GM23338 (cell line): ENCODE measurements at regions not wholly inside any gene's neighbourhood (a gene's known extent, or its start where the extent isn't known, plus 50 kb on each side); places are given as distances from the start of the nearest gene placed in this dataset.

Source experiments
- EZH2 ChIP-seq: fragments of 200-600 bp; sonication (generic); IDR thresholded peaks from one replicate; pipeline ENCODE4 v1.8.0; 2017; ENCODE audit warnings: antibody characterized with exemption, mild to moderate bottlenecking, low read depth; ENCODE audit not compliant: unreplicated experiment
- JUNB ChIP-seq: IDR thresholded peaks from one replicate; pipeline ENCODE4 v1.6.1; 2016; ENCODE audit warnings: antibody characterized with exemption; ENCODE audit not compliant: unreplicated experiment
- NANOG ChIP-seq: IDR thresholded peaks from 2 replicates; pipeline ENCODE4 v1.6.1; 2016; ENCODE audit warnings: antibody characterized with exemption, borderline replicate concordance
- POLR2AphosphoS5 ChIP-seq: IDR thresholded peaks from 2 replicates; pipeline ENCODE4 v1.6.1; 2016; ENCODE audit warnings: antibody characterized with exemption, low read depth
- ZNF331 ChIP-seq: fragments of 250-450 bp; sonication (Bioruptor Pico); IDR thresholded peaks from 2 replicates; pipeline ENCODE4 v1.5.0; 2020; ENCODE audit warnings: low read depth, mild to moderate bottlenecking, moderate library complexity
- TF ChIP-seq, protein P1 (sequence below): IDR thresholded peaks from one replicate; pipeline ENCODE4 v1.6.1; 2018; ENCODE audit warnings: antibody characterized with exemption; ENCODE audit not compliant: unreplicated experiment
- TF ChIP-seq, protein P2 (sequence below), 2 experiments: fragments of 200-600 bp in 1 of 2; sonication (generic) in 1 of 2; conservative IDR thresholded peaks; 2 replicates each; pipeline versions ENCODE4 v1.5.1 to v1.6.1; 2016 to 2017; ENCODE audit warnings: antibody characterized with exemption in 2 of 2, low read depth in 2 of 2, mild to moderate bottlenecking in 2 of 2, moderate library complexity in 1 of 2

- TF ChIP-seq, protein P1, sequence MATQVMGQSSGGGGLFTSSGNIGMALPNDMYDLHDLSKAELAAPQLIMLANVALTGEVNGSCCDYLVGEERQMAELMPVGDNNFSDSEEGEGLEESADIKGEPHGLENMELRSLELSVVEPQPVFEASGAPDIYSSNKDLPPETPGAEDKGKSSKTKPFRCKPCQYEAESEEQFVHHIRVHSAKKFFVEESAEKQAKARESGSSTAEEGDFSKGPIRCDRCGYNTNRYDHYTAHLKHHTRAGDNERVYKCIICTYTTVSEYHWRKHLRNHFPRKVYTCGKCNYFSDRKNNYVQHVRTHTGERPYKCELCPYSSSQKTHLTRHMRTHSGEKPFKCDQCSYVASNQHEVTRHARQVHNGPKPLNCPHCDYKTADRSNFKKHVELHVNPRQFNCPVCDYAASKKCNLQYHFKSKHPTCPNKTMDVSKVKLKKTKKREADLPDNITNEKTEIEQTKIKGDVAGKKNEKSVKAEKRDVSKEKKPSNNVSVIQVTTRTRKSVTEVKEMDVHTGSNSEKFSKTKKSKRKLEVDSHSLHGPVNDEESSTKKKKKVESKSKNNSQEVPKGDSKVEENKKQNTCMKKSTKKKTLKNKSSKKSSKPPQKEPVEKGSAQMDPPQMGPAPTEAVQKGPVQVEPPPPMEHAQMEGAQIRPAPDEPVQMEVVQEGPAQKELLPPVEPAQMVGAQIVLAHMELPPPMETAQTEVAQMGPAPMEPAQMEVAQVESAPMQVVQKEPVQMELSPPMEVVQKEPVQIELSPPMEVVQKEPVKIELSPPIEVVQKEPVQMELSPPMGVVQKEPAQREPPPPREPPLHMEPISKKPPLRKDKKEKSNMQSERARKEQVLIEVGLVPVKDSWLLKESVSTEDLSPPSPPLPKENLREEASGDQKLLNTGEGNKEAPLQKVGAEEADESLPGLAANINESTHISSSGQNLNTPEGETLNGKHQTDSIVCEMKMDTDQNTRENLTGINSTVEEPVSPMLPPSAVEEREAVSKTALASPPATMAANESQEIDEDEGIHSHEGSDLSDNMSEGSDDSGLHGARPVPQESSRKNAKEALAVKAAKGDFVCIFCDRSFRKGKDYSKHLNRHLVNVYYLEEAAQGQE = no peak
- TF ChIP-seq, protein P2, sequence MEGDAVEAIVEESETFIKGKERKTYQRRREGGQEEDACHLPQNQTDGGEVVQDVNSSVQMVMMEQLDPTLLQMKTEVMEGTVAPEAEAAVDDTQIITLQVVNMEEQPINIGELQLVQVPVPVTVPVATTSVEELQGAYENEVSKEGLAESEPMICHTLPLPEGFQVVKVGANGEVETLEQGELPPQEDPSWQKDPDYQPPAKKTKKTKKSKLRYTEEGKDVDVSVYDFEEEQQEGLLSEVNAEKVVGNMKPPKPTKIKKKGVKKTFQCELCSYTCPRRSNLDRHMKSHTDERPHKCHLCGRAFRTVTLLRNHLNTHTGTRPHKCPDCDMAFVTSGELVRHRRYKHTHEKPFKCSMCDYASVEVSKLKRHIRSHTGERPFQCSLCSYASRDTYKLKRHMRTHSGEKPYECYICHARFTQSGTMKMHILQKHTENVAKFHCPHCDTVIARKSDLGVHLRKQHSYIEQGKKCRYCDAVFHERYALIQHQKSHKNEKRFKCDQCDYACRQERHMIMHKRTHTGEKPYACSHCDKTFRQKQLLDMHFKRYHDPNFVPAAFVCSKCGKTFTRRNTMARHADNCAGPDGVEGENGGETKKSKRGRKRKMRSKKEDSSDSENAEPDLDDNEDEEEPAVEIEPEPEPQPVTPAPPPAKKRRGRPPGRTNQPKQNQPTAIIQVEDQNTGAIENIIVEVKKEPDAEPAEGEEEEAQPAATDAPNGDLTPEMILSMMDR (conservative IDR thresholded peaks at IDR 0.05; ENCODE audit: low read depth in 2 of 2) = no peak
- no peak for TF ChIP-seq POLR2AphosphoS5
- no peak for TF ChIP-seq NANOG
- no peak for TF ChIP-seq EZH2
- TF ChIP-seq ZNF331 (CRISPR knock-in tag) = no peak
- TF ChIP-seq JUNB = no peak
These were observed 77.0 kb upstream of the DAP start for GRCh38 chr5:10838038-10838437.
